GM12878 (cell line): ENCODE measurements at regions not wholly inside any gene's neighbourhood (a gene's known extent, or its start where the extent isn't known, plus 50 kb on each side); places are given as distances from the start of the nearest gene placed in this dataset.

Source experiments
- ATAC-seq: fragments of 200-7000 bp; cut with Tn5 transposase; 3 replicates; pipeline ENCODE4 v1.9.1; 2020; ENCODE audit warnings: mild to moderate bottlenecking, moderate library complexity
- BruUV-seq: library from RNA; stranded (reverse); fragments of 400-500 nt; replicated peaks from 2 replicates; lab custom pipeline; 2021; lab: Mats Ljungman, UMichigan
- CTCF ChIA-PET: fragments of 300-600 bp; sonication (Branson Sonifier 250); formaldehyde crosslinking; extraction: SDS; loops from one replicate; lab custom pipeline; 2021; ENCODE audit warnings: inconsistent platforms; lab: Yijun Ruan, JAX
- POLR2A ChIA-PET: fragments of 350-600 bp; formaldehyde crosslinking; extraction: SDS; loops from one replicate; lab custom pipeline; 2021; ENCODE audit warnings: inconsistent platforms; lab: Charles Lee
- RAD21 ChIA-PET: fragments of 300-600 bp; sonication (Branson Sonifier 250); formaldehyde crosslinking; loops from one replicate; lab custom pipeline; 2023; ENCODE audit warnings: antibody characterized with exemption; ENCODE audit not compliant: unreplicated experiment; lab: Charles Lee
- SMC1A ChIA-PET: fragments of 300-600 bp; sonication (Branson Sonifier 250); formaldehyde crosslinking; loops from one replicate; lab custom pipeline; 2023; ENCODE audit not compliant: unreplicated experiment, uncharacterized antibody; lab: Charles Lee
- DNase-seq: peaks from one replicate; pipeline ENCODE4 v3.0.0-alpha.2; 2011; ENCODE audit warnings: low read depth, low spot score
- FAIRE-seq: peaks from 3 replicates; lab custom pipeline; 2011; peaks lifted over from hg19 to GRCh38; lab: Jason Lieb, UNC
- H2AFZ ChIP-seq: 2 replicates; pipeline ENCODE4 v1.6.0; 2011; ENCODE audit warnings: low read depth, low read length, control low read depth; ENCODE audit not compliant: control insufficient read depth
- H3K27ac ChIP-seq: 2 replicates; pipeline ENCODE4 v1.5.1; 2011; ENCODE audit warnings: control low read depth; ENCODE audit not compliant: control insufficient read depth, insufficient read depth
- H3K27me3 ChIP-seq, 2 experiments: replicated peaks in 1 of 2; 2 replicates each; pipeline versions ENCODE4 v1.6.0 to v1.6.1; 2011; ENCODE audit warnings: low read length in 1 of 2; ENCODE audit not compliant: control insufficient read depth in 2 of 2, insufficient read depth in 2 of 2
- H3K36me3 ChIP-seq, 2 experiments: 2 replicates each; pipeline ENCODE4 v1.5.1; 2011; ENCODE audit warnings: low read length in 1 of 2; ENCODE audit not compliant: control insufficient read depth in 2 of 2, insufficient read depth in 2 of 2
- H3K4me1 ChIP-seq: 2 replicates; pipeline ENCODE4 v1.6.1; 2011; ENCODE audit warnings: mild to moderate bottlenecking, low read length, moderate library complexity, mixed read lengths; ENCODE audit not compliant: control insufficient read depth, insufficient read depth
- H3K4me2 ChIP-seq: 2 replicates; pipeline ENCODE4 v1.6.0; 2011; ENCODE audit warnings: control low read depth; ENCODE audit not compliant: control insufficient read depth, insufficient read depth
- H3K4me3 ChIP-seq: fragments of 200-600 bp; sonication (generic); 2 replicates; pipeline ENCODE4 v1.5.1; 2016
- H3K79me2 ChIP-seq: 2 replicates; pipeline ENCODE4 v1.6.0; 2011; ENCODE audit warnings: low read length; ENCODE audit not compliant: control insufficient read depth, insufficient read depth
- H3K9ac ChIP-seq: 2 replicates; pipeline ENCODE4 v1.8.0; 2011; ENCODE audit warnings: low read length, control low read depth, mixed read lengths; ENCODE audit not compliant: control insufficient read depth, insufficient read depth
- H3K9me3 ChIP-seq: replicated peaks from 3 replicates; pipeline ENCODE4 v1.5.1; 2011; ENCODE audit warnings: mild to moderate bottlenecking, low read length; ENCODE audit not compliant: control insufficient read depth, insufficient read depth
- H4K20me1 ChIP-seq: 2 replicates; pipeline ENCODE4 v1.6.0; 2011; ENCODE audit not compliant: control insufficient read depth, insufficient read depth
- ATF7 ChIP-seq: fragments of 450-650 bp; IDR thresholded peaks from 2 replicates; pipeline ENCODE4 v1.6.1; 2016; ENCODE audit warnings: low read depth, mild to moderate bottlenecking
- CBX5 ChIP-seq: sonication (generic); IDR thresholded peaks from 2 replicates; pipeline ENCODE4 v1.6.1; 2016; ENCODE audit warnings: low read depth, moderate library complexity, mild to moderate bottlenecking, inconsistent platforms
- CHD4 ChIP-seq: fragments of 200-600 bp; sonication (generic); IDR thresholded peaks from 2 replicates; pipeline ENCODE4 v1.6.1; 2016; ENCODE audit warnings: mild to moderate bottlenecking
- CREM ChIP-seq: IDR thresholded peaks from 2 replicates; pipeline ENCODE4 v1.6.1; 2014; ENCODE audit warnings: antibody characterized with exemption, low read depth
- ETV6 ChIP-seq, 2 experiments: fragments of 450-650 bp in 1 of 2; IDR thresholded peaks in 1 of 2; conservative IDR thresholded peaks in 1 of 2; 2 replicates each; pipeline ENCODE4 v1.6.1; 2014; ENCODE audit warnings: antibody characterized with exemption in 1 of 2, borderline replicate concordance in 1 of 2, low read depth in 1 of 2, mild to moderate bottlenecking in 1 of 2, moderate library complexity in 1 of 2
- LARP7 ChIP-seq: fragments of 450-650 bp; IDR thresholded peaks from 2 replicates; pipeline ENCODE4 v1.6.1; 2017; ENCODE audit warnings: mild to moderate bottlenecking
- NFYA ChIP-seq: IDR thresholded peaks from 2 replicates; pipeline ENCODE4 v1.6.1; 2011; ENCODE audit warnings: low read depth, mild to moderate bottlenecking, low read length, improper control_type of control experiment, borderline replicate concordance
- PAX5 ChIP-seq: IDR thresholded peaks from 2 replicates; pipeline ENCODE4 v1.6.1; 2011; ENCODE audit warnings: low read depth, low read length, borderline replicate concordance
- POU2F2 ChIP-seq: IDR thresholded peaks from 3 replicates; pipeline ENCODE4 v1.6.1; 2011; ENCODE audit warnings: low read depth, mild to moderate bottlenecking, low read length, borderline replicate concordance
- SIX5 ChIP-seq: IDR thresholded peaks from 2 replicates; pipeline ENCODE4 v1.6.1; 2011; ENCODE audit warnings: mild to moderate bottlenecking, low read depth, low read length, moderate library complexity; ENCODE audit not compliant: severe bottlenecking
- SKIL ChIP-seq: fragments of 450-650 bp; IDR thresholded peaks from 2 replicates; pipeline ENCODE4 v1.6.1; 2017; ENCODE audit warnings: mild to moderate bottlenecking, low read depth, inconsistent platforms; ENCODE audit not compliant: poor library complexity, severe bottlenecking
- SREBF2 ChIP-seq: IDR thresholded peaks from 2 replicates; pipeline ENCODE4 v1.6.1; 2012; ENCODE audit warnings: mild to moderate bottlenecking, low read length
- SRF ChIP-seq, 2 experiments: IDR thresholded peaks; 2 replicates each; pipeline ENCODE4 v1.6.1; 2011; ENCODE audit warnings: low read depth in 2 of 2, low read length in 2 of 2, mild to moderate bottlenecking in 1 of 2, moderate library complexity in 1 of 2
- WRNIP1 ChIP-seq: IDR thresholded peaks from 2 replicates; pipeline ENCODE4 v1.6.1; 2011; ENCODE audit warnings: low read depth, low read length, improper control_type of control experiment, borderline replicate concordance
- WGBS: methylation state at CpG from one replicate; pipeline ENCODE4 v1.1.6; 2016; ENCODE audit warnings: low lambda C conversion rate; ENCODE audit not compliant: insufficient replicate concordance, insufficient coverage; ENCODE audit errors: missing lambda C conversion rate; 5-methylcytosine and 5-hydroxymethylcytosine counted together
- in situ Hi-C: fragments of 300-500 bp; cut with MboI; formaldehyde crosslinking; loops from 9 replicates; pipeline ENCODE4 v1.14.3; 2018; ENCODE audit warnings: mixed read lengths
- intact Hi-C: fragments of 100-400 bp; cut with micrococcal nuclease; formaldehyde crosslinking; loops from one replicate; pipeline ENCODE4 v1.14.2; 2022; ENCODE audit not compliant: unreplicated experiment
- TF ChIP-seq, protein P1 (sequence below): fragments of 450-650 bp; IDR thresholded peaks from 2 replicates; pipeline ENCODE4 v1.6.1; 2016; ENCODE audit warnings: mild to moderate bottlenecking
- TF ChIP-seq, protein P2 (sequence below): fragments of 150-350 bp; IDR thresholded peaks from 2 replicates; pipeline ENCODE4 v1.6.1; 2016; ENCODE audit warnings: low read depth, low read length

GRCh38 chr11:15865212-15865987 is 490.9 kb downstream of the SOX6 start:
- FAIRE-seq (no peak), DNase-seq (no peak), ATAC-seq (no peak)
- H3K4me1 ChIP-seq = no peaks in the 10 kb centered on the region
- no peaks in the 10 kb centered on the region for H3K27me3 ChIP-seq
- POLR2A ChIA-PET = no interaction called here
- intact Hi-C loops = no loop called here
- H4K20me1 ChIP-seq = no peaks in the 10 kb centered on the region
- no peak overlapping the region for H3K27ac ChIP-seq
- no peak overlapping the region for H2AFZ ChIP-seq
- no peak overlapping the region for H3K9ac ChIP-seq
- no TSS peak for BruUV-seq
- CTCF ChIA-PET = interaction anchor here (0.6 kb wide), 1 partner anchor 270 kb away, joined by 3 read pairs; no protein-coding TSS in a partner anchor
- no peak overlapping the region for H3K4me3 ChIP-seq
- 64% methylated on average over 8 of the region's 8 CpGs for WGBS
- SMC1A ChIA-PET = no interaction called here
- H3K4me2 ChIP-seq = no peak overlapping the region
- in situ Hi-C loops = no loop called here
- RAD21 ChIA-PET = no interaction called here
- H3K36me3 ChIP-seq = no peaks in the 10 kb centered on the region
- H3K9me3 ChIP-seq = no peaks in the 10 kb centered on the region
- H3K79me2 ChIP-seq = no peaks in the 10 kb centered on the region
- no peak for TF ChIP-seq SKIL
- TF ChIP-seq CBX5 = no peak
- TF ChIP-seq SIX5 = no peak
- no peak for TF ChIP-seq SREBF2
- no peak for TF ChIP-seq WRNIP1
- no peak for TF ChIP-seq CREM
- TF ChIP-seq SRF (IDR thresholded peaks at IDR 0.05; ENCODE audit: low read depth in 2 of 2, low read length in 2 of 2) = no peak
- TF ChIP-seq ATF7 = no peak
- no peak for TF ChIP-seq PAX5
- TF ChIP-seq ETV6 (conservative IDR thresholded peaks at IDR 0.05 in 1 of 2, IDR thresholded peaks at IDR 0.05 in 1 of 2; ENCODE audit: borderline replicate concordance in 1 of 2, low read depth in 1 of 2) = no peak
- TF ChIP-seq, protein P1, sequence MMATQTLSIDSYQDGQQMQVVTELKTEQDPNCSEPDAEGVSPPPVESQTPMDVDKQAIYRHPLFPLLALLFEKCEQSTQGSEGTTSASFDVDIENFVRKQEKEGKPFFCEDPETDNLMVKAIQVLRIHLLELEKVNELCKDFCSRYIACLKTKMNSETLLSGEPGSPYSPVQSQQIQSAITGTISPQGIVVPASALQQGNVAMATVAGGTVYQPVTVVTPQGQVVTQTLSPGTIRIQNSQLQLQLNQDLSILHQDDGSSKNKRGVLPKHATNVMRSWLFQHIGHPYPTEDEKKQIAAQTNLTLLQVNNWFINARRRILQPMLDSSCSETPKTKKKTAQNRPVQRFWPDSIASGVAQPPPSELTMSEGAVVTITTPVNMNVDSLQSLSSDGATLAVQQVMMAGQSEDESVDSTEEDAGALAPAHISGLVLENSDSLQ = no peak
- no peak for TF ChIP-seq LARP7
- TF ChIP-seq, protein P2, sequence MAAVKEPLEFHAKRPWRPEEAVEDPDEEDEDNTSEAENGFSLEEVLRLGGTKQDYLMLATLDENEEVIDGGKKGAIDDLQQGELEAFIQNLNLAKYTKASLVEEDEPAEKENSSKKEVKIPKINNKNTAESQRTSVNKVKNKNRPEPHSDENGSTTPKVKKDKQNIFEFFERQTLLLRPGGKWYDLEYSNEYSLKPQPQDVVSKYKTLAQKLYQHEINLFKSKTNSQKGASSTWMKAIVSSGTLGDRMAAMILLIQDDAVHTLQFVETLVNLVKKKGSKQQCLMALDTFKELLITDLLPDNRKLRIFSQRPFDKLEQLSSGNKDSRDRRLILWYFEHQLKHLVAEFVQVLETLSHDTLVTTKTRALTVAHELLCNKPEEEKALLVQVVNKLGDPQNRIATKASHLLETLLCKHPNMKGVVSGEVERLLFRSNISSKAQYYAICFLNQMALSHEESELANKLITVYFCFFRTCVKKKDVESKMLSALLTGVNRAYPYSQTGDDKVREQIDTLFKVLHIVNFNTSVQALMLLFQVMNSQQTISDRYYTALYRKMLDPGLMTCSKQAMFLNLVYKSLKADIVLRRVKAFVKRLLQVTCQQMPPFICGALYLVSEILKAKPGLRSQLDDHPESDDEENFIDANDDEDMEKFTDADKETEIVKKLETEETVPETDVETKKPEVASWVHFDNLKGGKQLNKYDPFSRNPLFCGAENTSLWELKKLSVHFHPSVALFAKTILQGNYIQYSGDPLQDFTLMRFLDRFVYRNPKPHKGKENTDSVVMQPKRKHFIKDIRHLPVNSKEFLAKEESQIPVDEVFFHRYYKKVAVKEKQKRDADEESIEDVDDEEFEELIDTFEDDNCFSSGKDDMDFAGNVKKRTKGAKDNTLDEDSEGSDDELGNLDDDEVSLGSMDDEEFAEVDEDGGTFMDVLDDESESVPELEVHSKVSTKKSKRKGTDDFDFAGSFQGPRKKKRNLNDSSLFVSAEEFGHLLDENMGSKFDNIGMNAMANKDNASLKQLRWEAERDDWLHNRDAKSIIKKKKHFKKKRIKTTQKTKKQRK = no peak
- TF ChIP-seq NFYA = no peak
- TF ChIP-seq CHD4 = no peak
- TF ChIP-seq POU2F2 = no peak
